ENCODE measurements at regions not wholly inside any gene's neighbourhood (a gene's known extent, or its start where the extent isn't known, plus 50 kb on each side); places are given as distances from the start of the nearest gene placed in this dataset.

- TF ChIP-seq CTCF (IDR thresholded peaks at IDR 0.05) (no peak), GABPA (IDR thresholded peaks at IDR 0.05; ENCODE audit: low read depth) (no peak), SMC3 (IDR thresholded peaks at IDR 0.05; ENCODE audit: low read depth, low read length) (no peak), ELF1 (IDR thresholded peaks at IDR 0.05) (no peak), PBX3 (IDR thresholded peaks at IDR 0.05) (peak; percentile 72), MAX (IDR thresholded peaks at IDR 0.05; ENCODE audit: low read depth) (no peak), RCOR1 (IDR thresholded peaks at IDR 0.05; ENCODE audit: low read length) (peak; percentile 96), NRF1 (IDR thresholded peaks at IDR 0.05; ENCODE audit: low read depth, low read length) (no peak), EZH2phosphoT487 (IDR thresholded peaks at IDR 0.05; ENCODE audit: borderline replicate concordance, low read depth) (no peak), REST (IDR thresholded peaks at IDR 0.05; ENCODE audit: low read depth, low read length) (no peak), TCF12 (IDR thresholded peaks at IDR 0.05) (peak; percentile 99), GATA2 (CRISPR knock-in tag; IDR thresholded peaks at IDR 0.05) (peak; percentile 28; the same call in 1 of the 2 replicates), FOXM1 (IDR thresholded peaks at IDR 0.05; ENCODE audit: low read depth) (peak; percentile 71; the same call in 1 of the 2 replicates), RAD21 (IDR thresholded peaks at IDR 0.05; ENCODE audit: low read length) (no peak), RXRA (IDR thresholded peaks at IDR 0.05; ENCODE audit: borderline replicate concordance, low read depth) (no peak), EP300 (IDR thresholded peaks at IDR 0.05; ENCODE audit: borderline replicate concordance in 1 of 2, low read depth in 1 of 2, low read length in 1 of 2) (peak; percentile 77 to 83), MEF2A (IDR thresholded peaks at IDR 0.05; ENCODE audit: borderline replicate concordance, low read depth) (peak; percentile 88)
These were observed 434.1 kb downstream of the ANKRD50 start (continued) for GRCh38 chr4:124278477-124278876.

All from SK-N-SH (cell line).